MM.1S (cell line): ENCODE measurements at regions not wholly inside any gene's neighbourhood (a gene's known extent, or its start where the extent isn't known, plus 50 kb on each side); places are given as distances from the start of the nearest gene placed in this dataset.

Experiments used
- DNase-seq: peaks from one replicate; pipeline ENCODE4 v3.0.0-alpha.2; 2015
- H2AFZ ChIP-seq: fragments of 300-600 bp; sonication (generic); 2 replicates; pipeline ENCODE4 v1.6.0; 2016; ENCODE audit warnings: antibody characterized with exemption, low read length
- H3F3A ChIP-seq: fragments of 300-600 bp; sonication (generic); 2 replicates; pipeline ENCODE4 v1.6.1; 2016; ENCODE audit warnings: mild to moderate bottlenecking, antibody characterized with exemption, low read length, moderate library complexity, mixed read lengths; ENCODE audit not compliant: insufficient read depth
- H3K27ac ChIP-seq: fragments of 300-600 bp; sonication (generic); 2 replicates; pipeline ENCODE4 v1.5.1; 2016; ENCODE audit warnings: mild to moderate bottlenecking, low read length
- H3K27me3 ChIP-seq: fragments of 300-600 bp; sonication (generic); replicated peaks from 2 replicates; pipeline ENCODE4 v1.6.0; 2016; ENCODE audit warnings: low read length; ENCODE audit not compliant: insufficient read depth
- H3K36me3 ChIP-seq: fragments of 300-600 bp; sonication (generic); replicated peaks from 2 replicates; pipeline ENCODE4 v1.6.1; 2016; ENCODE audit warnings: mild to moderate bottlenecking, low read length, mixed read lengths; ENCODE audit not compliant: insufficient read depth
- H3K4me1 ChIP-seq: fragments of 300-600 bp; sonication (generic); 2 replicates; pipeline ENCODE4 v1.6.1; 2016; ENCODE audit warnings: low read length, mixed read lengths
- H3K4me2 ChIP-seq: fragments of 300-600 bp; sonication (generic); 2 replicates; pipeline ENCODE4 v1.6.0; 2016; ENCODE audit warnings: low read depth, low read length
- H3K4me3 ChIP-seq: fragments of 300-600 bp; sonication (generic); 2 replicates; pipeline ENCODE4 v1.5.1; 2016; ENCODE audit warnings: low read length, mixed read lengths
- H3K79me2 ChIP-seq: fragments of 300-600 bp; sonication (generic); 2 replicates; pipeline ENCODE4 v1.6.1; 2016; ENCODE audit warnings: mixed run types, low read length, mixed read lengths
- H3K9ac ChIP-seq: fragments of 300-600 bp; sonication (generic); 2 replicates; pipeline ENCODE4 v1.6.1; 2016; ENCODE audit warnings: low read length, mixed read lengths
- H3K9me2 ChIP-seq: fragments of 300-600 bp; sonication (generic); replicated peaks from 2 replicates; pipeline ENCODE4 v1.6.1; 2016; ENCODE audit warnings: mild to moderate bottlenecking, low read length, mixed read lengths; ENCODE audit not compliant: insufficient read depth
- H3K9me3 ChIP-seq: fragments of 300-600 bp; sonication (generic); replicated peaks from 2 replicates; pipeline ENCODE4 v1.6.1; 2016; ENCODE audit warnings: mild to moderate bottlenecking, low read length, mixed read lengths; ENCODE audit not compliant: insufficient read depth
- H4K20me1 ChIP-seq: fragments of 300-600 bp; sonication (generic); 2 replicates; pipeline ENCODE4 v1.6.1; 2016; ENCODE audit warnings: mild to moderate bottlenecking, low read length, moderate library complexity, mixed read lengths; ENCODE audit not compliant: insufficient read depth
- CTCF ChIP-seq: fragments of 300-600 bp; sonication (generic); IDR thresholded peaks from 2 replicates; pipeline ENCODE4 v1.5.1; 2016; ENCODE audit warnings: antibody characterized with exemption, low read length, mixed read lengths
- EZH2 ChIP-seq: fragments of 300-600 bp; sonication (generic); optimal IDR thresholded peaks from 2 replicates; pipeline ENCODE3; 2017; ENCODE audit warnings: low read depth, mild to moderate bottlenecking, antibody characterized with exemption, low read length, mixed read lengths
- EZH2phosphoT487 ChIP-seq: fragments of 300-600 bp; sonication (generic); IDR thresholded peaks from 2 replicates; pipeline ENCODE4 v1.6.1; 2018; ENCODE audit warnings: antibody characterized with exemption, low read length

- Histone ChIP-seq H3K36me3 (no peaks in the 10 kb centered on the region), H3F3A (no peaks in the 10 kb centered on the region), H3K79me2 (no peaks in the 10 kb centered on the region), H3K27me3 (no peaks in the 10 kb centered on the region), H3K4me3 (no peak overlapping the region), H3K27ac (no peak overlapping the region), H4K20me1 (no peaks in the 10 kb centered on the region), H3K4me2 (no peak overlapping the region), H2AFZ (no peak overlapping the region), H3K4me1 (no peaks in the 10 kb centered on the region), H3K9me3 (no peaks in the 10 kb centered on the region), H3K9me2 (no peaks in the 10 kb centered on the region), H3K9ac (no peak overlapping the region)
- TF ChIP-seq CTCF (no peak), EZH2phosphoT487 (no peak), EZH2 (no peak)
- DNase-seq = no peak
Observed at GRCh38 chr10:130737186-130737585, 574.3 kb downstream of the TCERG1L start.

GRCh38 chr10:130737621-130738020 is 573.9 kb downstream of the TCERG1L start:
- no peak for DNase-seq

GRCh38 chr10:130739016-130739756 is 572.3 kb downstream of the TCERG1L start:
- no peaks in the 10 kb centered on the region for H3K79me2 ChIP-seq
- no peaks in the 10 kb centered on the region for H3F3A ChIP-seq
- no peak for DNase-seq
- H3K4me3 ChIP-seq = no peak overlapping the region
- TF ChIP-seq CTCF (no peak), EZH2phosphoT487 (no peak), EZH2 (no peak)
- no peaks in the 10 kb centered on the region for H3K36me3 ChIP-seq
- no peaks in the 10 kb centered on the region for H3K4me1 ChIP-seq
- no peaks in the 10 kb centered on the region for H3K9me2 ChIP-seq
- H3K4me2 ChIP-seq = no peak overlapping the region
- H4K20me1 ChIP-seq = no peaks in the 10 kb centered on the region
- H3K9me3 ChIP-seq = no peaks in the 10 kb centered on the region
- H3K27me3 ChIP-seq = no peaks in the 10 kb centered on the region
- no peak overlapping the region for H2AFZ ChIP-seq
- no peak overlapping the region for H3K9ac ChIP-seq
- no peak overlapping the region for H3K27ac ChIP-seq

More at GRCh38 chr10:130737621-130738020, 573.9 kb downstream of the TCERG1L start:
- no peaks in the 10 kb centered on the region for H3K9me2 ChIP-seq
- H3K9ac ChIP-seq = no peak overlapping the region
- H4K20me1 ChIP-seq = no peaks in the 10 kb centered on the region
- H3K27ac ChIP-seq = no peak overlapping the region
- H3K4me1 ChIP-seq = no peaks in the 10 kb centered on the region
- H3K4me2 ChIP-seq = no peak overlapping the region
- H3K4me3 ChIP-seq = no peak overlapping the region
- H3K79me2 ChIP-seq = no peaks in the 10 kb centered on the region
- H3F3A ChIP-seq = no peaks in the 10 kb centered on the region
- no peak overlapping the region for H2AFZ ChIP-seq
- H3K27me3 ChIP-seq = no peaks in the 10 kb centered on the region
- no peaks in the 10 kb centered on the region for H3K9me3 ChIP-seq
- H3K36me3 ChIP-seq = no peaks in the 10 kb centered on the region
- TF ChIP-seq EZH2phosphoT487 (no peak), EZH2 (no peak), CTCF (no peak)
